ENCODE measurements at regions not wholly inside any gene's neighbourhood (a gene's known extent, or its start where the extent isn't known, plus 50 kb on each side); places are given as distances from the start of the nearest gene placed in this dataset.

- TF ChIP-seq CTCF (IDR thresholded peaks at IDR 0.05; ENCODE audit: low read length) (no peak), EZH2 (optimal IDR thresholded peaks at IDR 0.05; ENCODE audit: low read depth, low read length) (no peak)
Measured at GRCh38 chr7:17710312-17710711, 230.0 kb downstream of the SNX13 start.

All from MM.1S (cell line).